HepG2 (cell line): ENCODE measurements at regions not wholly inside any gene's neighbourhood (a gene's known extent, or its start where the extent isn't known, plus 50 kb on each side); places are given as distances from the start of the nearest gene placed in this dataset.

ENCODE experiments used
- FOXM1 ChIP-seq: sonication (generic); formaldehyde crosslinking; IDR thresholded peaks from 2 replicates; pipeline ENCODE4 v1.5.0; 2020; ENCODE audit warnings: missing genetic modification reagents
- TF ChIP-seq, protein P1 (sequence below): sonication (generic); formaldehyde crosslinking; IDR thresholded peaks from 2 replicates; pipeline ENCODE4 v1.8.1; 2023; ENCODE audit warnings: missing genetic modification reagents, inconsistent platforms, borderline replicate concordance

DNA sequence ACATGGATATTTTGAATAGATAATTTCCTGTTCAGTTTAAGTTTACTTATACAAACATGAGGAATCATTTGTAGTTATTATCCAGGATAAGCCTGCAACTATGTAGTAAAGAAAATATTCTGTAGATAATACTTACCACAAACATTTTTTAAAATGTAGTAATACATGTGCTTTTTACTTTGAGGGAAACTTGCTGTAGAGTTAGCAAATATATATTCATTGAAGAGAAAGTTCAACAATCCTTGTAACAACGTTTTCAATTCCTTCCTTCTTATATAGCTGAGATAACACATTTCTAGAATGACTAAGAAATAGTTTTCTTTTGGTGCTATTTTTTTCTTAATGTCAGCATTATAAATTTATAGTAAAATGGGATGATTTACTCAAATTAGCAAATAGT, 664.6 kb upstream of the ADAMTS5 start:
- no peak for TF ChIP-seq FOXM1 (CRISPR knock-in tag)
- TF ChIP-seq, protein P1, sequence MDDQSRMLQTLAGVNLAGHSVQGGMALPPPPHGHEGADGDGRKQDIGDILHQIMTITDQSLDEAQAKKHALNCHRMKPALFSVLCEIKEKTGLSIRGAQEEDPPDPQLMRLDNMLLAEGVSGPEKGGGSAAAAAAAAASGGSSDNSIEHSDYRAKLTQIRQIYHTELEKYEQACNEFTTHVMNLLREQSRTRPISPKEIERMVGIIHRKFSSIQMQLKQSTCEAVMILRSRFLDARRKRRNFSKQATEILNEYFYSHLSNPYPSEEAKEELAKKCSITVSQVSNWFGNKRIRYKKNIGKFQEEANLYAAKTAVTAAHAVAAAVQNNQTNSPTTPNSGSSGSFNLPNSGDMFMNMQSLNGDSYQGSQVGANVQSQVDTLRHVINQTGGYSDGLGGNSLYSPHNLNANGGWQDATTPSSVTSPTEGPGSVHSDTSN (CRISPR knock-in tag), result no peak
